H54 (cell line): ENCODE measurements at regions not wholly inside any gene's neighbourhood (a gene's known extent, or its start where the extent isn't known, plus 50 kb on each side); places are given as distances from the start of the nearest gene placed in this dataset.
"Not testable (repeated sequence)": the region's sequence is repeated elsewhere in the genome, so short reads cannot be mapped to it uniquely, and the experiment has no call there.

ENCODE experiments used
- DNase-seq: peaks from one replicate; pipeline ENCODE4 v3.0.0; 2011; ENCODE audit warnings: low spot score, mixed read lengths; ENCODE audit not compliant: insufficient read length
- FAIRE-seq: peaks from 3 replicates; lab custom pipeline; 2011; peaks lifted over from hg19 to GRCh38; lab: Jason Lieb, UNC
- POLR2A ChIP-seq: IDR thresholded peaks from 2 replicates; pipeline ENCODE4 v1.6.1; 2011; ENCODE audit warnings: low read depth, mild to moderate bottlenecking, low read length

- DNase-seq (no peak), FAIRE-seq (no peak)
- no peak for TF ChIP-seq POLR2A
Observed at GRCh38 chr3:13194285-13195209, 121.3 kb upstream of the IQSEC1 start.

- DNase-seq (peak; percentile 68), FAIRE-seq (peak; percentile 62)
- no peak for TF ChIP-seq POLR2A
Observed at GRCh38 chr3:13193320-13194284, 120.4 kb upstream of the IQSEC1 start.

- FAIRE-seq (no peak), DNase-seq (peak; percentile 59)
- no peak for TF ChIP-seq POLR2A
Observed at GRCh38 chr3:13192471-13193213, 119.4 kb upstream of the IQSEC1 start.

- no peak for TF ChIP-seq POLR2A
Observed at GRCh38 chr3:13191016-13191415, 117.8 kb upstream of the IQSEC1 start.

GRCh38 chr3:13190378-13190765 is 117.1 kb upstream of the IQSEC1 start:
- DNase-seq (no peak), FAIRE-seq (no peak)
- no peak for TF ChIP-seq POLR2A

More at GRCh38 chr3:13191016-13191415, 117.8 kb upstream of the IQSEC1 start:
- DNase-seq: no peak
- no peak for FAIRE-seq

DNA sequence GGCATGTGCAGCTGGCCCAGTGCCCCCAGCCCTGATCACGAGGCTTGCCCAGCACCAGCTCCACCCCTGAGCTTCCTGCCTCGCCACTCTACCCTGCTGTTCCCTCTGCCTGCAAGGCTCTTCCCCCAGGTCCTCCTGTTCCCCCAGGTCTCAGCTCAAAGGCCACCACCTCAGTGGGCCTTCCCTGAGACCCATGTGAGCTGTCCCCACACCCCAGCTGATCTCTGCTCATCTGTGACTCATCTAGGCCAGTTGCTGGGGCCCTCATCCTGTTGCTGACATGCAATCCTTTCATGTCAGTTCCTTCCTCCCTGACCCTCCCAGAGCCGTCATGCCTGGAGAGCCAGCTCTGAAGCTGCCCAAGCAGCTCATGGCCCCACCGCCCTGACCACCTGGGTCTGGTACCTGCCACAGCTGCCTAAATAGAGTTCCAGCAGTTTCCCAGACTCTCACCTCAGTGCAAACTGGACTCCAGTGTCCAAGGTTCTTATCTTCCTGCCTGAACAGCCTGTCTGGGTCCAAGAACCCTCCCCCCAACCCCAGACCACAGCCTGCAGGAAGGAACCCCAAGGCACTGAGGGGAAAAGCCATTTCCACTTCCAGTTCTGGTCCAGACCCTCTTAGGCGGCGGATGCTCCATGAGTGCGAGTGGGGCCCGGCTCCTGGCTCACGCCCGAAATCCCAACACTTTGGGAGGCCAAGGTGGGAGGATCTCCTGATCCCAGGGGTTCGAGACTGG is 116.6 kb upstream of the IQSEC1 start:
- no peak for FAIRE-seq
- no peak for TF ChIP-seq POLR2A
- peak; percentile 71 for DNase-seq

DNA sequence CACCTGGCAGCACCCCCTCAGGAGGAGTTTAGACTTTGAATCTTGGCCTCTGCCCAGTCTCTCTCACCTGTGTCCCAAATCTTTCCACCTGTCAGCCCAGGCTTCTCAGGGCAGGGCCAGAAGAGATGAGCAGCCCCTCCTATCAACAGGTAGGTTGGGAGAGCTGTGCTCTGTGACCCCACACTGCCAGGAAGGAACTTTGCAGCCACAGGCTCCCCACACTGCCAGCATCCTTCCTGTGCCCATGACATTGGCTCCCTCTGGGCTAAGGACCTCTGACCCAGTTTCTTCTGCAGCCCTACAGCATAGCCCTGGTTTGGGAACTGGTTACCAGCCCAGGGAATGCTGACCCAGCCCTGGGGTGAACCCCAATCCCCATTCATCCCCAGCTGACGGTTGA is 115.7 kb upstream of the IQSEC1 start:
- TF ChIP-seq POLR2A: no peak
- DNase-seq: no peak
- FAIRE-seq: no peak

DNA sequence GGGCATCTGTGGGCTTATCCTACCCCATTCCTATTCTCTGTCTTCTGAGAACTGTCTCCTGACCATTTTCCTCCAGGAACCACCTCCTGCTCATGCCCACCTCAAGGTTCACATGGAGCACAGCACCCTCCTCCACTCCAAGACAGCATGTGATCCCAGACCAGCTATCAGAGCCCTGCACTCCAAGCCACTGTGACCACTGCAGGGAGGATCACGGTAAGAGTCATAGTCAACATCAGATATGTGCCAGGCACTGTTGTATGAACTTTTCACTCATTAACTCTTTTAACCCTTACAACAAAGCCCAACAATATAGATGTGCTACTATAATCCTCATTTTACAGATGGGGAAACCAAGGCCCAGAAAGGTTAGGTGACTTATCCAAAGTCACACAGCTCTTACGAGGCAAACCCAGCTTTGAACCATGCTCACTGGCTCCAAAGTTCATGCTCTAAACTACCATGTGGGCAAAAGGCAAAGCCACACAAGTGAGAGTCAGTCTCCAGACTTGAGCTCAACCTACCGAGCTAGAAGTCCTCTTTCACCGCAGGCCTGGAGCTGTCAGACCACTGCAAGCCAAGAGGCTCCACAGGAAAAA is 115.1 kb upstream of the IQSEC1 start:
- FAIRE-seq (no peak), DNase-seq (no peak)
- no peak for TF ChIP-seq POLR2A

GRCh38 chr3:13187593-13187992 is 114.4 kb upstream of the IQSEC1 start:
- DNase-seq: no peak
- no peak for FAIRE-seq
- no peak for TF ChIP-seq POLR2A

- FAIRE-seq: no peak
- no peak for DNase-seq
- no peak for TF ChIP-seq POLR2A
Observed at GRCh38 chr3:13186435-13186815, 113.2 kb upstream of the IQSEC1 start.

DNA sequence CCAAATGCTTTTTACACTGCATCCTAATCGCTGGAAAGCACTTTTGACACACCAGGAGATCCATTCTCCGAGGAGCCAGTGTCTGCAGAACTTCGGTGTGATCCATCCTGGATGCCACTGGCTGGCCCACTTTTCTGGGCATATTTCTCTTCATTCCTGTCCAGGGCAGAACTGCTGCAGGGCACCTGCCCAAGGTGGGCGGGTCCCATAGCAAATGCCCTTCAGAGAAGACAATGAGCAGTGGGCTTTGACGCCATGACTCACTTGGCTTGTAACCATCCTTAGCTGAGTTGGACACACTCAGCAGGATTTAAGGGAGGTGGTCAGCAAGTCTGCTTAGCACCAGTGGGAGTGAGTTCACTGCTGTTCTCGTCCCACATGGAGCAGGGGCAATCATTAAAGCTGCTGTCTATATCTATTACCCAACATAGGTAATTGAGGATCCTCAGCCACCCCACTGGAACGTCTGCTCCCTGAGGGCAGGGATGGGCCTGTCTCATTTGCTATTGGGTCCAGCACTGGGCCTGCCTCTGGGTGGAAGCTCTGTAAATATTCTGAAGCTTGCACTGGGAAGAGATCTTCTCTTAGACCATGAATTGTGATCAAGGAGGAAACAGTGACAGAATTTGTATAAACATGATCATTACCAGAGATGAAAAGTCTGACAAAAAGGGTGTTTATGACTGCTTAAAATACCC is 112.7 kb upstream of the IQSEC1 start:
- TF ChIP-seq POLR2A: no peak
- no peak for FAIRE-seq
- DNase-seq: no peak

GRCh38 chr3:13179582-13180210 is 106.5 kb upstream of the IQSEC1 start:
- FAIRE-seq, DNase-seq: not testable (repeated sequence)
